NCI-H146 treated with DMSO at 0.1 percent for 48 hours (cell line): ENCODE measurements at regions not wholly inside any gene's neighbourhood (a gene's known extent, or its start where the extent isn't known, plus 50 kb on each side); places are given as distances from the start of the nearest gene placed in this dataset.

ENCODE experiments used
- DNase-seq: peaks from one replicate; lab custom pipeline; 2025; ENCODE audit not compliant: unreplicated experiment; lab: John Stamatoyannopoulos, UW

GRCh38 chr13:33615436-33615835 lies 202.5 kb upstream of the RFC3 start:
- DNase-seq = no peak

GRCh38 chr13:33616130-33616529 lies 201.8 kb upstream of the RFC3 start:
- DNase-seq = no peak

GRCh38 chr13:33617055-33617454 lies 200.9 kb upstream of the RFC3 start:
- DNase-seq = no peak

- no peak for DNase-seq
These were observed 193.7 kb upstream of the RFC3 start for GRCh38 chr13:33624253-33624652.

- no peak for DNase-seq
These were observed 193.2 kb upstream of the RFC3 start for GRCh38 chr13:33624740-33625139.

DNA sequence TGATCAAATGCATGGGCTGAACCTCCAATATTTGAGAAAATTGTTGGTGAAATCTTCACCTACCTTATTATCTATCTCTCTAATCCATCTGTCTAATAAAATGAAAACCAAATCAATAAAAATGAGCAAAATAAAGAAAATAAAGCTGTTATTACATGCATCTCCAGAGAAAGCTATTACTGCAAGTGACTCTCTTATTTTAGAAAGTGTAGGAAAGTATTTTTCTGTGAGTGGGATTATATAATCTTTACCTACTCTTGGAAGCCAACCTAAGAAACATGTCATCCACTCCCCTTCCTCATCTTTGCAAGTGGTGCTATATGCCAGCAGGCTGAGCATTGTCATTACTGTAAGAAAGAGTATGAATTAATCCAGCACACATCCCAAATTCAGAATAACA lies 191.5 kb upstream of the RFC3 start:
- DNase-seq = no peak

- no peak for DNase-seq
These were observed 189.3 kb upstream of the RFC3 start for GRCh38 chr13:33628662-33629061.

DNA sequence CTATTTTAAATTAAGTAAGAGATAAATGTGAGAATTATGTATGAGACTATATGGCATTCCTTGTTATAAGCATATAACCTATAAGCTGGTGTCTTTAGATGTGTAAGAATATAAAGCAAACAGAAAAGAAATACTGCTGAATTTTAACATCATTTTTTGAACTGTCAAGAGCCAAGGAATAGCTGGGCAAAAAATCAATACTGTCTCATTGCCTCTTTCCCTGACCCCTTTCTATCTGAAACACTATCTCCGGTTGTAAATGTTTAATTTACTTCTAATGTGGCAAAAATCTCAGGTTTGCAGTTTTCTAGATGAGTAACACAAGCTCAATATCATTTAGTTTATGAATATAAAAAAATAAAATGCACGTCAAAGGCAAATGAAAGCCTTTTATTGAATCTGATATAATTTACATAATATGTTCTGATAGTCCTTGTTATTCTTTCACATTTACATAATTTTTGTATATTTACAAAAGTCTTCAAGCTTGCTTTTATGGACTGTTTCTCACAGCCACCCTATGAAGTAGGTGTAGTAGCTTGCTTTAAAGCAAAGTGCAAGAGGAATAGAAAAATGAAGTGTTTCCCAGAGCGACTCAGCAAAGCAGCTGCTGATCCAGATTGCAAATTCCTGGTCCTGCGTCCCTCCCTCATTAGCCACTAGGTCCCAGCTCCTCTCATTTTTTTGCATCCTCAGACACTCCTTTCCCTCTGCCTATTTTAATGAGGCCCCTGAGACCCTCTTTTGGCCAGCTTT lies 188.2 kb upstream of the RFC3 start:
- DNase-seq = no peak

DNA sequence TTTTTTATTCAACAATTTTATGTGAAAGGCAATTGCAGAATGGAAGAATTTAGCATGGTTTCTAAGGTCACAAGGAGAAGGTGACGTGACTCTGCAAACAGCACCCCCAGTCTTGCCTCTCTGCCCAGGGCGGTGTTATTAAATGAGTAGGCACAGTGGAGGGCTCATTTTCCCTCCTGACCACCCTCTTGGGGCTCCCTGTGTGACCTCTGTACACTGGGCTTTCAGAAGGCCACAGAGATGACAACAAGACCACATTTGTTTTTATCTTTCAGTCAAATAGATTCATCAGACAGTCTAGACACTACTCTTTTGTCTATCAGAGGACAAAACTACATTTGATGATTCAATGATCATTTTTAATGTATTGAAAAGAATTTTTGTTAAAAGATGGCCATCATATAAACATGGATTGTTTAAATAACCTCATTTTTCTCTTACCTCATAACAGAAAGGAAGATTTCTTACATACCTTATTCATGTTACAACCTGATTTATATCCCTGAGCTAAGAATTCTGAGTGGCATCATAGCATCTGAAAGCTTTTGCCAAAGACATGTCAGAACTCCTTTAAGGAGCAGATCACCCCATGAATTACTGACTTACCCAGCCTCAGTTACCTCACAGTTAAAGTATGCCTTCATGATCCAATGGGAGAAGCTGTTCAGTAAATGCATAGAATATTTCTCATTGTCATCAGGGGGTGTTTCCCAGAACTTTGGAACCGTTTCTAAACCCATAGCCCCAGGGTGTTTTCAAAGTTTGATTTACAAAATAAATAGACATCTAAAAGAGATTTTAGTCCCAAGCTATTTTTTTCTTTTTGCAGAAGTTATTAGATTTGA lies 184.0 kb upstream of the RFC3 start:
- no peak for DNase-seq

- DNase-seq = no peak
These were observed 183.4 kb upstream of the RFC3 start for GRCh38 chr13:33634546-33634982.

- DNase-seq = no peak
These were observed 181.7 kb upstream of the RFC3 start for GRCh38 chr13:33636243-33636642.

DNA sequence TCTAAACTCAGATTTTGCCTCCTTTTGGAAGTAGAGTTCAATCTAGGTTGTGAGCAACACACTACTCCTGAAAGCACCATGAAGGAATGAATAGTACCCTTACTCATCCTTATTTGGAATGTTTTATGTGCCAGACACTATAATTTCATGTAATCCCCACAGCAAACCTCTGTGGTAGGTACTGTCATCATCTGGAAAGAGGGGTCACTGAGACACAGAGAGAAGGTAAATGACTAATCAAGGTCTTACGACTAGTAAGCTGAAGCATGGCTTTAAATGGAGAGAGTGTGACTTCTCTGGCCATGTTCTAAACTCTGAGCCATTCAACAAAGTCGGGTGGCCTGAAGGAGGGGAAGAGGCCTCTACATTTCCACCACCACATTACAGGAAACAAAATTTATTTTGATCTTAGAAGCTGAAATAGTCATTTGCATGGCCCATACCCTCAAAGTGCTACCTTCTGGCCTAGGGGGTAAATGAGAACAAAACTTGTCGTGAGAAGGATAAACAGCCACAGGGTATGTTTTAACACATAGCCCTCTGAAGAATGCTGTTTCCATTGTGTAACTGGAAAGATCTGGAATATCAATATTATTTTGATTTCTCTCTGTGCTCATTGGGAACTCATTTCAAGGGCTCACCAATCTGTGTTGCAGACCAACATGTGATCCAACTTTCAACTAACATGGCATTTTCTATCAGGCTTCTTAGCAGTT lies 180.8 kb upstream of the RFC3 start:
- DNase-seq = no peak

DNA sequence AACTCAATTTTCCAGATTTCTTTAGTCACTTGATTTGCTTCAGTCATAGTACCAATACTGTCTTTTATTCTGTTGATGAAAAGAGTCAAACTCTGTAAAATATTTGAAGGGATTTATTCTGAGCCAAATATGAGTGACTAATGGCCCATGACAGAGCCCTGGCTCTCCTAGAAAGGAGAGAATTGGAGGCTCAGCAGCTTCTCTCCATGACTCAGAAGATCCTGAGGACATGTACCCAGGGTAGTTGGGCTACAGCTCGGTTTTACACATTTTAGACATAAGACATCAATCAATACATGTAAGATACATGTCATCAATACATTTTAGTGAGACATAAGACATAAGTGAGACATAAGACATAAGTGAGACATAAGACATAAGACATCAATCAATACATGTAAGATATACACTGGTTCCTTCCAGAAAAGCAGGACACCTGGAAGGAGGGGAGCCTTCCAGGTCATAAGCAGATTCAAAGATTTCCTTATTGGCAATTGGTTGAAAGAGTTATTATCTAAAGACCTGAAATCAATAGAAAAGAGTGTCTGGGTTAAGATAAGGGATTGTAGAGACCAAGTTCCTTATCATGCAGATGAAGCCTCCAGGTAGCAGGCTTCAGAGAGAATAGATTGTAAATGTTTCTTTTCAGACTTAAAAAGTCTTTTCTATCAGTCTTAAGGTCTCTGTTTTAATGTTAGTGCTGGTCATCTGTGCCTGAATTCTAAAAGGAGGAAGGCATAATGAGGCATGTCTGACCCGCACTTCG lies 179.8 kb upstream of the RFC3 start:
- DNase-seq = no peak

DNA sequence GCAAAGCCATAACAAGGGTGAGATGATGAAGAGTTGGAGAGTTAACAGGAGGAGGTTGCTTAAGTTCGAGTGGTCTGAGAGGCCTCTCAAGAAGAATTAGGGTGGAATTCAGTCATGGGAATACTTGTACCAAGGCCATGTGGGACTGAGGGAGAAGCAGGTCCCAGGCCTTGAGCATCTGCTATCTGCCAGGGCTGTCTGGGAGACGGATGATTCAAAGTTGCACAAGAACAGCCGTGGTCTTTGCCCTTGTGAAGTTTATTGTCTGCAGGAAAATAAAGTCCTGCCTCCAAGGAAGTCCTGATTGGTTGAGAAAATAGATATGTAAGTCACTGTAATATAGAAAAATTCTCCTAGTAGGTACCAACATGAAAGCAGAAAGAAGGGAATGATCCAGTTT lies 178.8 kb upstream of the RFC3 start:
- DNase-seq = no peak

- DNase-seq = no peak
These were observed 178.3 kb upstream of the RFC3 start for GRCh38 chr13:33639626-33640080.

DNA sequence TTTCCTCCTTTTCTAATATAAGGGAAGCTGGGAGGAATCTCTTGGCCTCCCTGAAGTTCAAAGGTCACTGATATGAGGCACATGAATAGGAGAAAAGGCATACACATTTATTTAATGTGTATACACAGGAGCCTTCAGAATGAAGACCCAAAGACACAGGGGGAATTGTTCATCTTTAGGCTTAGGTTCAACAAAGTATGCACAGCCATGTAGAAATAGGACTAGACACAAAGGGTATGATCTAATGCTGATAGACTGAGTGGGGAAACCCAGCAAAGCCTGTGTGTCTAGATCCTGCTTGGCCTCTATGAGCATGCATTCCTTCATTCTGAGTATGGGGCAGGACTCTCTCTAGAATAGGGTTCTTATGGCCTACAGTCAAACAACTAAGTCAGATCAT lies 177.1 kb upstream of the RFC3 start:
- DNase-seq = no peak

DNA sequence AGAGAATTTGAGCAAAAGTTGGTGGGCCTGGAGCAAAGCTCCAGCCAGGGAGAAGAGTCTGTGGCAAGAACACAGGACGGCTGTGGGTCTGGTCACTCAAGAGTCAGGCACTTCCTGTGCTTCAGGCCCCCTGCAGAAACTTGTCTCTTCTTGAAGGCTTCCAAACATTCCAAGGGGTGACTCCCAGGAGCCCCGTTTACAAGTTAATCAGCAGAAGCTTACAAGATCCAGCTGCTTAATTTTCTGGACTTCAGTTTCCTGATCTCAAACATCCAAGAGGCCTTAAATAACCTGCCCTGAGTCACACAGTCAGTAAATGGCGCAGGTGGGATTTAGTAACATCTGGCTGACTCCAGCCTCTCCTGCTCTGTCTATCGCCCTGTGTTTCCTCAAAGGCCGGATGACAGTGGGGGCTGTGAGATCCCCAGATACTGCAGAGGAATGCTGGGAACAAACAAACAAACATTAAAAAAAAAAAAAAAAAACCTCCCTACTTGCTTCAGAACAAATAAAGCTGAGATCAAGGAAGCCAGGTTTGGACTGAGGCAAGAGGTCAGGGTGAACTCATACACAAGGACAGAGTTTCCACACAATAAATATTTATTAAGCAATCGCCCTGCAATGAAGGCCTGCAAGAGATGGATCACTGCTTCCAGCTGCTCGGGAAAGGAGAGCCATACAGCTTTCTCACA lies 175.4 kb upstream of the RFC3 start:
- no peak for DNase-seq

GRCh38 chr13:33644581-33645543 lies 173.1 kb upstream of the RFC3 start:
- no peak for DNase-seq
